Activated CD8-positive, alpha-beta T cell treated with anti-CD3 and anti-CD28 coated beads, Interleukin-2, amount 10 ng/mL, durations not matched to agents 7 days and 5 days (primary cell): ENCODE measurements at regions not wholly inside any gene's neighbourhood (a gene's known extent, or its start where the extent isn't known, plus 50 kb on each side); places are given as distances from the start of the nearest gene placed in this dataset.

Source experiments
- ATAC-seq: fragments of 150-1000 bp; cut with Tn5 transposase; one replicate; pipeline ENCODE4 v1.10.0; 2021; ENCODE audit warnings: moderate library complexity
- CTCF ChIA-PET: fragments of 350-600 bp; sonication (Branson Sonifier 250); formaldehyde crosslinking; loops from one replicate; lab custom pipeline; 2021; ENCODE audit warnings: antibody characterized with exemption; lab: Charles Lee
- POLR2A ChIA-PET: fragments of 350-600 bp; sonication (Branson Sonifier 250); formaldehyde crosslinking; loops from one replicate; lab custom pipeline; 2021; ENCODE audit warnings: antibody characterized with exemption; lab: Charles Lee
- DNase-seq: peaks from one replicate; pipeline ENCODE4 v3.0.0-alpha.2; 2020
- H3K27ac Mint-ChIP-seq: one replicate; pipeline ENCODE4 v1.8.0; 2021; ENCODE audit warnings: mild to moderate bottlenecking, mixed read lengths
- H3K27me3 Mint-ChIP-seq: one replicate; pipeline ENCODE4 v1.8.0; 2021; ENCODE audit warnings: low read depth, mixed read lengths
- H3K36me3 Mint-ChIP-seq: one replicate; pipeline ENCODE4 v1.8.0; 2021; ENCODE audit warnings: low read depth, mixed read lengths
- H3K4me1 Mint-ChIP-seq: one replicate; pipeline ENCODE4 v1.8.0; 2021; ENCODE audit warnings: low read depth, mixed read lengths
- H3K4me3 Mint-ChIP-seq: one replicate; pipeline ENCODE4 v1.8.0; 2021; ENCODE audit warnings: mild to moderate bottlenecking, mixed read lengths
- H3K9me3 Mint-ChIP-seq: one replicate; pipeline ENCODE4 v1.8.0; 2022; ENCODE audit warnings: mixed read lengths; ENCODE audit not compliant: insufficient read depth

GRCh38 chr10:94200146-94200837 is 162.4 kb downstream of the NOC3L start:
- ChIA-PET CTCF (no interaction called here), POLR2A (no interaction called here)
- DNase-seq (no peak), ATAC-seq (no peak)
- Mint-ChIP-seq H3K4me1 (no peaks in the 10 kb centered on the region), H3K4me3 (no peak overlapping the region), H3K36me3 (no peaks in the 10 kb centered on the region), H3K27me3 (no peaks in the 10 kb centered on the region), H3K9me3 (no peaks in the 10 kb centered on the region), H3K27ac (no peak overlapping the region)

GRCh38 chr10:94205396-94205831 is 157.3 kb downstream of the NOC3L start:
- Mint-ChIP-seq H3K4me3 (no peak overlapping the region), H3K27me3 (no peaks in the 10 kb centered on the region), H3K9me3 (no peaks in the 10 kb centered on the region), H3K36me3 (no peaks in the 10 kb centered on the region), H3K4me1 (peaks cover 12% of the 10 kb centered on the region), H3K27ac (no peak overlapping the region)
- ChIA-PET POLR2A (no interaction called here), CTCF (no interaction called here)
- no peak for ATAC-seq
- no peak for DNase-seq

- no peak for ATAC-seq
- no peak overlapping the region for H3K27ac Mint-ChIP-seq
Observed at GRCh38 chr10:94206176-94206575, 156.6 kb downstream of the NOC3L start.

GRCh38 chr10:94208315-94208714 is 154.4 kb downstream of the NOC3L start:
- Mint-ChIP-seq H3K27me3 (peaks cover 2% of the 10 kb centered on the region), H3K27ac (no peak overlapping the region), H3K4me3 (no peak overlapping the region), H3K4me1 (peaks cover 12% of the 10 kb centered on the region), H3K36me3 (no peaks in the 10 kb centered on the region), H3K9me3 (no peaks in the 10 kb centered on the region)
- CTCF ChIA-PET, result no interaction called here
- ATAC-seq (no peak), DNase-seq (no peak)
- POLR2A ChIA-PET, result no interaction called here

More at GRCh38 chr10:94206176-94206575, 156.6 kb downstream of the NOC3L start:
- ChIA-PET CTCF (no interaction called here), POLR2A (no interaction called here)
- H3K27me3 Mint-ChIP-seq, result no peaks in the 10 kb centered on the region
- no peak overlapping the region for H3K4me3 Mint-ChIP-seq
- DNase-seq, result no peak
- no peaks in the 10 kb centered on the region for H3K9me3 Mint-ChIP-seq
- peaks cover 12% of the 10 kb centered on the region for H3K4me1 Mint-ChIP-seq
- H3K36me3 Mint-ChIP-seq, result no peaks in the 10 kb centered on the region

GRCh38 chr10:94210440-94211168 is 152.1 kb downstream of the NOC3L start:
- Mint-ChIP-seq H3K27me3 (peaks cover 2% of the 10 kb centered on the region), H3K27ac (no peak overlapping the region), H3K4me1 (peaks cover 12% of the 10 kb centered on the region), H3K4me3 (no peak overlapping the region), H3K36me3 (no peaks in the 10 kb centered on the region), H3K9me3 (no peaks in the 10 kb centered on the region)
- ChIA-PET CTCF (no interaction called here), POLR2A (interaction anchor here (0.6 kb wide), 1 partner anchor 1617 kb away, joined by 4 read pairs; no protein-coding TSS in a partner anchor)
- no peak for ATAC-seq
- DNase-seq, result no peak

- Mint-ChIP-seq H3K27me3 (peaks cover 2% of the 10 kb centered on the region), H3K9me3 (no peaks in the 10 kb centered on the region), H3K27ac (no peak overlapping the region), H3K4me1 (peaks cover 7% of the 10 kb centered on the region), H3K36me3 (no peaks in the 10 kb centered on the region), H3K4me3 (no peak overlapping the region)
- ChIA-PET POLR2A (no interaction called here), CTCF (no interaction called here)
- DNase-seq, result no peak
- no peak for ATAC-seq
Observed at GRCh38 chr10:94211169-94211510, 151.6 kb downstream of the NOC3L start.

- Mint-ChIP-seq H3K27ac (no peak overlapping the region), H3K27me3 (peaks cover 2% of the 10 kb centered on the region), H3K4me3 (no peak overlapping the region), H3K4me1 (no peaks in the 10 kb centered on the region), H3K36me3 (no peaks in the 10 kb centered on the region), H3K9me3 (no peaks in the 10 kb centered on the region)
- POLR2A ChIA-PET, result no interaction called here
- DNase-seq, result no peak
- no peak for ATAC-seq
- CTCF ChIA-PET, result no interaction called here
Observed at GRCh38 chr10:94213001-94213530, 149.7 kb downstream of the NOC3L start.

- no peaks in the 10 kb centered on the region for H3K4me1 Mint-ChIP-seq
- DNase-seq (no peak), ATAC-seq (no peak)
- ChIA-PET POLR2A (no interaction called here), CTCF (no interaction called here)
- H3K27ac Mint-ChIP-seq, result no peak overlapping the region
- no peaks in the 10 kb centered on the region for H3K9me3 Mint-ChIP-seq
- H3K4me3 Mint-ChIP-seq, result no peak overlapping the region
- no peaks in the 10 kb centered on the region for H3K36me3 Mint-ChIP-seq
- H3K27me3 Mint-ChIP-seq, result peaks cover 2% of the 10 kb centered on the region
Observed at GRCh38 chr10:94213980-94214379, 148.8 kb downstream of the NOC3L start.

- Mint-ChIP-seq H3K4me1 (no peaks in the 10 kb centered on the region), H3K27ac (no peak overlapping the region), H3K36me3 (no peaks in the 10 kb centered on the region), H3K4me3 (no peak overlapping the region), H3K9me3 (no peaks in the 10 kb centered on the region), H3K27me3 (peaks cover 2% of the 10 kb centered on the region)
- ChIA-PET CTCF (no interaction called here), POLR2A (no interaction called here)
- DNase-seq (no peak), ATAC-seq (no peak)
Observed at GRCh38 chr10:94214481-94214893, 148.3 kb downstream of the NOC3L start.

GRCh38 chr10:94216201-94216600 is 146.5 kb downstream of the NOC3L start:
- no peak for ATAC-seq
- peaks cover 2% of the 10 kb centered on the region for H3K27me3 Mint-ChIP-seq
- POLR2A ChIA-PET, result no interaction called here
- no peak for DNase-seq
- H3K4me1 Mint-ChIP-seq, result no peaks in the 10 kb centered on the region
- no peak overlapping the region for H3K4me3 Mint-ChIP-seq
- H3K9me3 Mint-ChIP-seq, result no peaks in the 10 kb centered on the region
- CTCF ChIA-PET, result no interaction called here
- H3K36me3 Mint-ChIP-seq, result no peaks in the 10 kb centered on the region
- H3K27ac Mint-ChIP-seq, result no peak overlapping the region

- peaks cover 2% of the 10 kb centered on the region for H3K27me3 Mint-ChIP-seq
- no peak overlapping the region for H3K27ac Mint-ChIP-seq
- ATAC-seq, result no peak
- no peaks in the 10 kb centered on the region for H3K4me1 Mint-ChIP-seq
- H3K36me3 Mint-ChIP-seq, result no peaks in the 10 kb centered on the region
- CTCF ChIA-PET, result no interaction called here
- no peak for DNase-seq
- H3K9me3 Mint-ChIP-seq, result no peaks in the 10 kb centered on the region
- POLR2A ChIA-PET, result no interaction called here
- H3K4me3 Mint-ChIP-seq, result no peak overlapping the region
Observed at GRCh38 chr10:94217411-94217810, 145.3 kb downstream of the NOC3L start.

- ChIA-PET POLR2A (no interaction called here), CTCF (no interaction called here)
- Mint-ChIP-seq H3K27me3 (no peaks in the 10 kb centered on the region), H3K4me1 (no peaks in the 10 kb centered on the region), H3K4me3 (no peak overlapping the region), H3K9me3 (no peaks in the 10 kb centered on the region), H3K36me3 (no peaks in the 10 kb centered on the region), H3K27ac (no peak overlapping the region)
- ATAC-seq (no peak), DNase-seq (no peak)
Observed at GRCh38 chr10:94218493-94219183, 144.1 kb downstream of the NOC3L start.
